ENCODE measurements at regions not wholly inside any gene's neighbourhood (a gene's known extent, or its start where the extent isn't known, plus 50 kb on each side); places are given as distances from the start of the nearest gene placed in this dataset.
A peak's percentile ranks its signal among the peaks of the same experiment; 100 is the strongest.

DNA sequence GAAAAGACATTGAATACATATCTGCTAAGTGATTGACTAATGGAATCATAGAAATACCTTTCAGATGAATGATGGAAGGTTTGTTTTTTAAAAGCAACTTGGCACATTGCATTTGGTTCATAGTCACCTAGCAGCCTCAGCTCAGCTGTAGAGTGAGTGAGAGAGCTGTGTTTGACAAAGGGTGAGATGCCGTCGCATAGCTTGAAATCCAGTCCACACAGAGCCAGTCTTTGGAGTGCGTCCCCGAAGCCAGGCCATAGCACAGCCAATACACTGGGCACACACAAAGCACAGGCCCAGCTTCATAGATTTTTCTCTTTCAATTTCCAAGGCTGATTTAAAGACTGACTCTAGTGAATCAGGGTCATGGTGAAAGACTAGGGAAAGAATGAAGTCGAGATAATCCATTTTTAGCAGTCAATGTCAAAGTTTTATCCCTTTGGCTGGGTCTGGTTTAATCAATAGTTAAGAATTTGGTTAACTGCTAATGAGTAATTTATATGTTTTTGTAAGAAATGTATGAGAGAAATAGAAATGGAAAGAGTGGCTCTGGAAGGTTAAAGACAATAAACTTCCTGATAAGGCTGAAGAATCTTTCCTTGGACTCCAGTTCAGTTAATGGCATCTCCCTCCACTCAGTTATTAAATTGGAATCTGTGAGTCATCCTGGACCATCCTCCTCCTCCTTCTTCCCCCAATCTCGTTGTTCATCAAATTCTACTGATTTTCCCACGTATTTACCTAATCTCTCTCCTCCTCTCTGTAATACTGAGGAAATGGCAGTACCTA lies 101.2 kb upstream of the IRF2BP2 start:
- Histone ChIP-seq H3K27ac (ENCODE audit: low read depth in 1 of 2, low read length in 2 of 2) (no peak overlapping the region), H4K20me1 (ENCODE audit: insufficient read depth, low read length) (no peaks in the 10 kb centered on the region), H2AFZ (ENCODE audit: insufficient read depth, low read depth, low read length, poor library complexity, severe bottlenecking) (no peak overlapping the region), H3K36me3 (replicated peaks in 1 of 2; ENCODE audit: control insufficient read depth in 1 of 2, insufficient read depth in 2 of 2, low read length in 2 of 2) (no peaks in the 10 kb centered on the region), H3K9me3 (replicated peaks in 1 of 2; ENCODE audit: control insufficient read depth in 1 of 2, insufficient read depth in 1 of 2, low read length in 2 of 2) (no peaks in the 10 kb centered on the region), H3K4me2 (replicated peaks; ENCODE audit: extremely low read depth, low read length, poor library complexity, severe bottlenecking) (no peak overlapping the region), H3K27me3 (ENCODE audit: control insufficient read depth in 2 of 2, insufficient read depth in 2 of 2, low read length in 2 of 2) (no peaks in the 10 kb centered on the region), H3K4me1 (ENCODE audit: control insufficient read depth in 1 of 2, insufficient read depth in 2 of 2, low read length in 2 of 2) (peaks cover 31 to 40% of the 10 kb centered on the region in 2 donors), H3K4me3 (replicated peaks in 1 of 3; ENCODE audit: low read depth in 2 of 3, low read length in 3 of 3) (no peak overlapping the region), H3K9ac (ENCODE audit: insufficient read depth, low read length, poor library complexity, severe bottlenecking) (no peak overlapping the region), H3K79me2 (ENCODE audit: insufficient read depth, low read length) (no peaks in the 10 kb centered on the region)
- no peak for DNase-seq
- no peak for TF ChIP-seq CTCF (IDR thresholded peaks at IDR 0.05)
- peak overlapping the region in 1 of 7 donors; percentile 31 for H3K27ac Mint-ChIP-seq
- intact Hi-C loops (cut with micrococcal nuclease) = no loop called here
- WGBS (ENCODE audit: insufficient coverage) = 97% methylated on average over 5 of the region's 7 CpGs
- peaks cover 0 to 2% (median 0%) of the 10 kb centered on the region in 3 donors for H3K27me3 Mint-ChIP-seq (ENCODE audit: low read depth in 3 of 3)
- H3K4me3 Mint-ChIP-seq = no peak overlapping the region
- H3K9me3 Mint-ChIP-seq = peaks cover 0 to under 1% (median 0%) of the 10 kb centered on the region in 7 donors
- peaks cover 44% of the 10 kb centered on the region for H3K4me1 Mint-ChIP-seq
- H3K36me3 Mint-ChIP-seq = peaks cover 0 to 4% of the 10 kb centered on the region in 2 donors

DNA sequence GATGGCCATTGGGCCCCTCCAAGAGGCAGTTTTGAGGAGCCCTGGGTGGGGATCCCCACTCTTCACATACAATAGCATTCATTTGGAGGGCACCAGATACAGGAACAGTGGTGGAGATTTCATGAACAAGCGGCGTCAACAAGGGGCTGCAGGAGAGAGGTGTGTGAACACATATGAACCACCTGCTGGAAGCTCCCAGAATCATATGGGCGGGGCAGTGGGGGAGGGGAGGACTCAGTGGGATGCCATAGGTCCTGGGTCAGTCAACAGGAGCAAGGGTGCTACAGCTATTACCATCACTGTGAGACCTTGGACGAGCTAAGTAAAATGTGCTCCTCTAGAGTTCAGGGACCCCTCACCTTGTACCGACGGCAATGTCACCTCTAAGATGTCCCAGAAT lies 100.4 kb upstream of the IRF2BP2 start:
- H3K9ac ChIP-seq (ENCODE audit: insufficient read depth, low read length, poor library complexity, severe bottlenecking) = no peak overlapping the region
- no peak overlapping the region for H3K4me3 Mint-ChIP-seq
- no peak overlapping the region for H3K4me3 ChIP-seq (replicated peaks in 1 of 3; ENCODE audit: low read depth in 2 of 3, low read length in 3 of 3)
- peaks cover 0 to 3% (median 0%) of the 10 kb centered on the region in 7 donors for H3K9me3 Mint-ChIP-seq
- no CpG with 5 or more reads among the region's 6 CpGs for WGBS (ENCODE audit: insufficient coverage)
- no peaks in the 10 kb centered on the region for H3K9me3 ChIP-seq (replicated peaks in 1 of 2; ENCODE audit: control insufficient read depth in 1 of 2, insufficient read depth in 1 of 2, low read length in 2 of 2)
- no peaks in the 10 kb centered on the region for H3K79me2 ChIP-seq (ENCODE audit: insufficient read depth, low read length)
- H3K36me3 Mint-ChIP-seq = peaks cover 0 to 5% of the 10 kb centered on the region in 2 donors
- no peak overlapping the region for H3K4me2 ChIP-seq (replicated peaks; ENCODE audit: extremely low read depth, low read length, poor library complexity, severe bottlenecking)
- intact Hi-C loops (cut with micrococcal nuclease) = no loop called here
- peak overlapping the region; percentile 73 for H2AFZ ChIP-seq (ENCODE audit: insufficient read depth, low read depth, low read length, poor library complexity, severe bottlenecking)
- H3K4me1 ChIP-seq (ENCODE audit: control insufficient read depth in 1 of 2, insufficient read depth in 2 of 2, low read length in 2 of 2) = peaks cover 38 to 48% of the 10 kb centered on the region in 2 donors
- H3K4me1 Mint-ChIP-seq = peaks cover 52% of the 10 kb centered on the region
- peaks cover 0 to 2% (median 0%) of the 10 kb centered on the region in 3 donors for H3K27me3 Mint-ChIP-seq (ENCODE audit: low read depth in 3 of 3)
- peak overlapping the region in 3 of 7 donors; percentile 71 to 82 (median 76) for H3K27ac Mint-ChIP-seq
- TF ChIP-seq CTCF (IDR thresholded peaks at IDR 0.05) = no peak
- H4K20me1 ChIP-seq (ENCODE audit: insufficient read depth, low read length) = no peaks in the 10 kb centered on the region
- H3K27ac ChIP-seq (ENCODE audit: low read depth in 1 of 2, low read length in 2 of 2) = peak overlapping the region in 1 of 2 donors; percentile 65
- H3K27me3 ChIP-seq (ENCODE audit: control insufficient read depth in 2 of 2, insufficient read depth in 2 of 2, low read length in 2 of 2) = no peaks in the 10 kb centered on the region
- no peak for DNase-seq
- no peaks in the 10 kb centered on the region for H3K36me3 ChIP-seq (replicated peaks in 1 of 2; ENCODE audit: control insufficient read depth in 1 of 2, insufficient read depth in 2 of 2, low read length in 2 of 2)

Measured in CD14-positive monocyte (primary cell).